HCT116 (cell line): ENCODE measurements at regions not wholly inside any gene's neighbourhood (a gene's known extent, or its start where the extent isn't known, plus 50 kb on each side); places are given as distances from the start of the nearest gene placed in this dataset.

Experiments used
- ATAC-seq: fragments of 200-7000 bp; cut with Tn5 transposase; 2 replicates; pipeline ENCODE4 v1.9.1; 2020; ENCODE audit warnings: mild to moderate bottlenecking, moderate library complexity
- BruUV-seq: library from RNA; stranded (reverse); fragments of 400-500 nt; replicated peaks from 2 replicates; lab custom pipeline; 2021; lab: Mats Ljungman, UMichigan
- CTCF ChIA-PET: fragments of 300-600 bp; sonication (Branson Sonifier 250); formaldehyde crosslinking; loops from one replicate; lab custom pipeline; 2021; ENCODE audit warnings: antibody characterized with exemption; lab: Charles Lee
- POLR2A ChIA-PET: fragments of 300-600, 350-600 bp; sonication (Branson Sonifier 250); formaldehyde crosslinking; loops from one replicate; lab custom pipeline; 2021; ENCODE audit warnings: antibody characterized with exemption; lab: Charles Lee
- RAD21 ChIA-PET, 2 experiments: fragments of 300-600 bp; sonication (Branson Sonifier 250); formaldehyde crosslinking; loops; one replicate each; lab custom pipeline; 2023; ENCODE audit warnings: low total read pairs in 2 of 2; ENCODE audit not compliant: uncharacterized antibody in 2 of 2, unreplicated experiment in 2 of 2, low non-redundant PET in 1 of 2; lab: Charles Lee
- DNase-seq: peaks from one replicate; pipeline ENCODE4 v3.0.0-alpha.2; 2010; ENCODE audit warnings: low read depth, low spot score
- H2AFZ ChIP-seq: fragments of 200-600 bp; shearing (Covaris generic), sonication (generic); 2 replicates; pipeline ENCODE4 v1.6.1; 2017; ENCODE audit warnings: low read depth, mixed run types, mixed read lengths, antibody characterized with exemption, low read length; ENCODE audit not compliant: poor library complexity, severe bottlenecking
- H3K27ac ChIP-seq: 2 replicates; pipeline ENCODE4 v1.5.1; 2012; ENCODE audit warnings: low read depth, low read length
- H3K27me3 ChIP-seq: fragments of 200-600 bp; sonication (generic); 2 replicates; pipeline ENCODE4 v1.6.1; 2016; ENCODE audit warnings: mixed run types, low read length, mixed read lengths; ENCODE audit not compliant: insufficient read depth
- H3K36me3 ChIP-seq, 2 experiments: fragments of 200-500 bp in 1 of 2; fragments of 200-600 bp in 1 of 2; sonication (Bioruptor generic) in 1 of 2; sonication (generic) in 1 of 2; 2 replicates each; pipeline versions ENCODE4 v1.5.1 to v1.6.1; 2014 to 2016; ENCODE audit warnings: low read length in 2 of 2, inconsistent platforms in 1 of 2, mixed read lengths in 1 of 2, mixed run types in 1 of 2; ENCODE audit not compliant: insufficient read depth in 2 of 2, control insufficient read depth in 1 of 2
- H3K4me1 ChIP-seq, 2 experiments: fragments of 200-600 bp in 1 of 2; sonication (generic) in 1 of 2; 2 replicates each; pipeline versions ENCODE4 v1.5.1 to v1.6.1; 2012 to 2017; ENCODE audit warnings: low read length in 2 of 2, inconsistent platforms in 1 of 2, mild to moderate bottlenecking in 1 of 2, mixed read lengths in 1 of 2, mixed run types in 1 of 2, moderate library complexity in 1 of 2; ENCODE audit not compliant: insufficient read depth in 2 of 2, control insufficient read depth in 1 of 2
- H3K4me2 ChIP-seq: fragments of 200-600 bp; sonication (generic); 2 replicates; pipeline ENCODE4 v1.6.1; 2017; ENCODE audit warnings: mixed run types, low read length, mixed read lengths
- H3K4me3 ChIP-seq, 2 experiments: fragments of 200-600 bp in 1 of 2; sonication (generic) in 1 of 2; replicated peaks in 1 of 2; 2 replicates each; pipeline ENCODE4 v1.5.1; 2011 to 2016; ENCODE audit warnings: low read length in 2 of 2, control low read depth in 1 of 2, low read depth in 1 of 2, mild to moderate bottlenecking in 1 of 2, mixed read lengths in 1 of 2, mixed run types in 1 of 2
- H3K79me2 ChIP-seq: fragments of 200-600 bp; sonication (generic); 2 replicates; pipeline ENCODE4 v1.6.1; 2017; ENCODE audit warnings: mild to moderate bottlenecking, mixed run types, low read length, moderate library complexity, mixed read lengths; ENCODE audit not compliant: insufficient read depth
- H3K9ac ChIP-seq: fragments of 200-600 bp; sonication (generic); 2 replicates; pipeline ENCODE4 v1.6.1; 2016; ENCODE audit warnings: low read length, mixed read lengths
- H3K9me2 ChIP-seq: fragments of 200-600 bp; sonication (generic), shearing (Covaris generic); 2 replicates; pipeline ENCODE4 v1.6.1; 2017; ENCODE audit warnings: mixed run types, mild to moderate bottlenecking, moderate library complexity; ENCODE audit not compliant: insufficient read depth
- H3K9me3 ChIP-seq, 2 experiments: fragments of 200-500 bp in 1 of 2; fragments of 200-600 bp in 1 of 2; sonication (Bioruptor generic) in 1 of 2; sonication (generic) in 1 of 2; 2 replicates each; pipeline ENCODE4 v1.6.1; 2014 to 2017; ENCODE audit warnings: low read length in 2 of 2, mixed read lengths in 2 of 2, inconsistent platforms in 1 of 2, low read depth in 1 of 2, mild to moderate bottlenecking in 1 of 2, mixed run types in 1 of 2, moderate library complexity in 1 of 2; ENCODE audit not compliant: control insufficient read depth in 1 of 2, insufficient read depth in 1 of 2
- H4K20me1 ChIP-seq: fragments of 200-600 bp; sonication (generic), shearing (Covaris generic); 2 replicates; pipeline ENCODE4 v1.6.1; 2017; ENCODE audit warnings: mixed run types, mild to moderate bottlenecking, moderate library complexity; ENCODE audit not compliant: insufficient read depth
- CBX3 ChIP-seq: IDR thresholded peaks from 2 replicates; pipeline ENCODE4 v1.6.1; 2012; ENCODE audit warnings: low read depth
- CEBPB ChIP-seq: IDR thresholded peaks from 2 replicates; pipeline ENCODE4 v1.6.1; 2012; ENCODE audit warnings: low read depth
- EGR1 ChIP-seq: IDR thresholded peaks from 2 replicates; pipeline ENCODE4 v1.6.1; 2012; ENCODE audit warnings: low read depth
- ELF1 ChIP-seq: IDR thresholded peaks from 2 replicates; pipeline ENCODE4 v1.6.1; 2012; ENCODE audit warnings: low read depth, borderline replicate concordance
- EZH2 ChIP-seq: fragments of 200-600 bp; sonication (generic); IDR thresholded peaks from 2 replicates; pipeline ENCODE4 v1.6.1; 2017; ENCODE audit warnings: antibody characterized with exemption, mixed run types
- EZH2phosphoT487 ChIP-seq: fragments of 200-600 bp; IDR thresholded peaks from 2 replicates; pipeline ENCODE4 v1.6.1; 2018; ENCODE audit warnings: antibody characterized with exemption, borderline replicate concordance
- FOSL1 ChIP-seq: IDR thresholded peaks from 2 replicates; pipeline ENCODE4 v1.6.1; 2012; ENCODE audit warnings: low read depth
- JUND ChIP-seq: IDR thresholded peaks from 2 replicates; pipeline ENCODE4 v1.6.1; 2012
- POLR2A ChIP-seq: IDR thresholded peaks from 2 replicates; pipeline ENCODE4 v1.7.0; 2011; ENCODE audit warnings: borderline replicate concordance; ENCODE audit not compliant: insufficient read depth, insufficient read length; ENCODE audit errors: extremely low read depth
- POLR2AphosphoS5 ChIP-seq: IDR thresholded peaks from 2 replicates; pipeline ENCODE4 v1.6.1; 2011; ENCODE audit warnings: mild to moderate bottlenecking, low read depth, low read length, moderate library complexity
- RAD21 ChIP-seq: IDR thresholded peaks from 2 replicates; pipeline ENCODE4 v1.6.1; 2012; ENCODE audit warnings: low read depth, mild to moderate bottlenecking
- SIN3A ChIP-seq: IDR thresholded peaks from 2 replicates; pipeline ENCODE4 v1.6.1; 2012; ENCODE audit warnings: low read depth
- SP1 ChIP-seq: IDR thresholded peaks from 2 replicates; pipeline ENCODE4 v1.6.1; 2012; ENCODE audit warnings: low read depth
- SRF ChIP-seq: IDR thresholded peaks from 2 replicates; pipeline ENCODE4 v1.6.1; 2012; ENCODE audit warnings: low read depth
- TCF7L2 ChIP-seq: IDR thresholded peaks from 2 replicates; pipeline ENCODE4 v1.7.0; 2011; ENCODE audit warnings: borderline replicate concordance, inconsistent platforms; ENCODE audit not compliant: insufficient read depth, insufficient read length; ENCODE audit errors: extremely low read depth
- ZFX ChIP-seq: fragments of 450-650 bp; IDR thresholded peaks from 2 replicates; pipeline ENCODE4 v1.6.1; 2017
- ZNF274 ChIP-seq: fragments of 200-500 bp; sonication (Bioruptor generic); IDR thresholded peaks from 2 replicates; pipeline ENCODE4 v1.6.1; 2014; ENCODE audit warnings: mild to moderate bottlenecking, low read depth, low read length, inconsistent platforms
- intact Hi-C: fragments of 100-400 bp; cut with micrococcal nuclease; formaldehyde crosslinking; loops from 2 replicates; pipeline ENCODE4 v1.10.0; 2022
- TF ChIP-seq, protein P1 (sequence below): IDR thresholded peaks from 2 replicates; pipeline ENCODE4 v1.6.1; 2011; ENCODE audit warnings: mild to moderate bottlenecking, low read length, moderate library complexity; ENCODE audit not compliant: insufficient replicate concordance; ENCODE audit errors: extremely low read depth
- TF ChIP-seq, protein P2 (sequence below): IDR thresholded peaks from 2 replicates; pipeline ENCODE4 v1.6.1; 2012

DNA sequence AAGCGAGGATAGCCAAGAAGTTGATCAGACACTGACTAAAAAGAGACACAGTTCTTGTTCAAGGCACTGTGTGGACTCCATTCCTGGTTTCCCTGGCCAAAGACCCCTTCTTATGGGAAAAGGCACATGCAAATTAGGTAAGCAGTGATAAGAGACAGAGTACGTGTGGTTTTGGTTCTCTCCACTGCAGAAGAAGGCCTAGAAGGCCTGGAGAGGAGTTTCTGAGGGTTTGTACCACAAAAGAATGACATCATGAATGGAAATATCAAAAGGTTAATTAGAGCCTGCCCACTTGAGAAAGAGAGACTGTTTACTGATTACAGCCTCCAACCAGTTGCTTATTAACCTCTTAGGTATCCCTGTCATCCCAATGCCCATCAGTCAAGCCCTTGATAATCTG, 137.5 kb downstream of the ZNF365 start (continued):
- TF ChIP-seq EZH2 = no peak
- TF ChIP-seq JUND = no peak
- TF ChIP-seq, all 23 proteins: peak for 0

DNA sequence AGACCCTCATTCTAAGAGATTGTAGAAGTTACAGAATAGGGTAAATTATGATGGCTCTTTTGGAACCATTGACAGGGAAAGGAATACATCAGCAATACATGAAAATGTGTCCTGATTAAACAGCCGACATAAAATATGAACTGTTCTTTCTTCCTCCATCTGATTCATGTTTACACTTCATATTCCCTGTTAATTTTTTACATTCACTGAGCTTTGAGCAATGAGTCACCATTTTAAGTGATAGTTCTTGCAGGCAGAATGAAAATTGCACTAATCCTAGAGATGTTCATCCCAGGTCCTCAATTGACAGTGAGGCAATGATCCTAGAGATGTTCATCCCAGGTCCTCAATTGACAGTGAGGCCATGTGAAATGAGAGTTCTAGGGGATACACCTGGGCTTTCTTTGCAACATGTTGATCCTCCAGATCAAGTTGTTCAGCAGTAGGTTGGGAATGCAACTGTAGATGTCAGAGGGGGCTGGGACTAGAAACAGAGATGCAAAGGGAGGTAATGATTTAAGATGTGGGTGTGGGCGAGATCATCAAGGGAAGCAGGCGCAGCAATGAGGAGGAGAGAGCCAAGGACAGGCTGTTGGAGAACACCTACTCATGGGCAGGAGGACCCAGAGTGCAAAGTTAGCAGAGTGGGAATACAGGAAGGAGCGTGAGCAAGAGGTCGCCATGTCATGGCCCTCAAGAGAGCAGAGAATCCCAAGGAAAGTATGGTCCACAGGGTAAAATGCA, 138.7 kb downstream of the ZNF365 start:
- H3K4me2 ChIP-seq = no peak overlapping the region
- intact Hi-C loops = no loop called here
- no peaks in the 10 kb centered on the region for H4K20me1 ChIP-seq
- H2AFZ ChIP-seq = no peak overlapping the region
- H3K79me2 ChIP-seq = no peaks in the 10 kb centered on the region
- H3K4me1 ChIP-seq = no peaks in the 10 kb centered on the region
- no peak overlapping the region for H3K27ac ChIP-seq
- H3K4me3 ChIP-seq = no peak overlapping the region
- no peak overlapping the region for H3K9ac ChIP-seq
- no peak for ATAC-seq
- no peaks in the 10 kb centered on the region for H3K27me3 ChIP-seq
- TF ChIP-seq, protein P1, sequence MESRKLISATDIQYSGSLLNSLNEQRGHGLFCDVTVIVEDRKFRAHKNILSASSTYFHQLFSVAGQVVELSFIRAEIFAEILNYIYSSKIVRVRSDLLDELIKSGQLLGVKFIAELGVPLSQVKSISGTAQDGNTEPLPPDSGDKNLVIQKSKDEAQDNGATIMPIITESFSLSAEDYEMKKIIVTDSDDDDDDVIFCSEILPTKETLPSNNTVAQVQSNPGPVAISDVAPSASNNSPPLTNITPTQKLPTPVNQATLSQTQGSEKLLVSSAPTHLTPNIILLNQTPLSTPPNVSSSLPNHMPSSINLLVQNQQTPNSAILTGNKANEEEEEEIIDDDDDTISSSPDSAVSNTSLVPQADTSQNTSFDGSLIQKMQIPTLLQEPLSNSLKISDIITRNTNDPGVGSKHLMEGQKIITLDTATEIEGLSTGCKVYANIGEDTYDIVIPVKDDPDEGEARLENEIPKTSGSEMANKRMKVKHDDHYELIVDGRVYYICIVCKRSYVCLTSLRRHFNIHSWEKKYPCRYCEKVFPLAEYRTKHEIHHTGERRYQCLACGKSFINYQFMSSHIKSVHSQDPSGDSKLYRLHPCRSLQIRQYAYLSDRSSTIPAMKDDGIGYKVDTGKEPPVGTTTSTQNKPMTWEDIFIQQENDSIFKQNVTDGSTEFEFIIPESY = no peak
- TF ChIP-seq ZNF274 = no peak
- no peak for TF ChIP-seq SIN3A
- TF ChIP-seq JUND = no peak
- no peak for TF ChIP-seq CBX3
- no peak for TF ChIP-seq SP1
- TF ChIP-seq EZH2phosphoT487 = no peak
- TF ChIP-seq POLR2A = no peak
- TF ChIP-seq ZFX = no peak
- no peak for TF ChIP-seq SRF
- TF ChIP-seq FOSL1 = no peak
- TF ChIP-seq EGR1 = no peak
- no peak for TF ChIP-seq ELF1
- TF ChIP-seq, protein P2, sequence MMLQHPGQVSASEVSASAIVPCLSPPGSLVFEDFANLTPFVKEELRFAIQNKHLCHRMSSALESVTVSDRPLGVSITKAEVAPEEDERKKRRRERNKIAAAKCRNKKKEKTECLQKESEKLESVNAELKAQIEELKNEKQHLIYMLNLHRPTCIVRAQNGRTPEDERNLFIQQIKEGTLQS = no peak
- no peak for TF ChIP-seq RAD21
- no peak for TF ChIP-seq POLR2AphosphoS5
- TF ChIP-seq EZH2 = no peak
- no peak for TF ChIP-seq CEBPB
- TF ChIP-seq TCF7L2 = no peak
- ChIA-PET POLR2A (no interaction called here), RAD21 (no interaction called here), CTCF (no interaction called here)
- no peaks in the 10 kb centered on the region for H3K9me3 ChIP-seq
- no peaks in the 10 kb centered on the region for H3K9me2 ChIP-seq
- no peak for DNase-seq
- BruUV-seq = no TSS peak
- no peaks in the 10 kb centered on the region for H3K36me3 ChIP-seq
